Left cardiac atrium (tissue), 4 donors: ENCODE measurements at regions not wholly inside any gene's neighbourhood (a gene's known extent, or its start where the extent isn't known, plus 50 kb on each side); places are given as distances from the start of the nearest gene placed in this dataset.

Experiments
- ATAC-seq, 2 donors: fragments of 200-7000 bp; cut with Tn5 transposase; one replicate each; pipeline ENCODE4 v1.9.1; 2020; ENCODE audit warnings: mild to moderate bottlenecking in 2 of 2, moderate library complexity in 2 of 2
- DNase-seq: peaks from one replicate; pipeline ENCODE4 v3.0.0-alpha.2; 2020
- intact Hi-C, 2 donors: fragments of 100-400 bp; cut with DNase I; formaldehyde crosslinking; loops; one replicate each; pipeline versions ENCODE4 v1.14.1 to v1.15.1; 2022 to 2023
- donor health status: DM: no; HTN: yes; CAD: no.
- donor health status: DM: no; HTN: yes; CAD: no; lungs with severe emphysema.
- donor health status: DM: yes; HTN: yes; CAD: no.
- donor health status: Dilated cardiomyopathy.

- intact Hi-C loops = no loop called here
- DNase-seq (no peak), ATAC-seq (no peak)
These were observed 341.3 kb upstream of the RARB start for GRCh38 chr3:25086721-25087120.

DNA sequence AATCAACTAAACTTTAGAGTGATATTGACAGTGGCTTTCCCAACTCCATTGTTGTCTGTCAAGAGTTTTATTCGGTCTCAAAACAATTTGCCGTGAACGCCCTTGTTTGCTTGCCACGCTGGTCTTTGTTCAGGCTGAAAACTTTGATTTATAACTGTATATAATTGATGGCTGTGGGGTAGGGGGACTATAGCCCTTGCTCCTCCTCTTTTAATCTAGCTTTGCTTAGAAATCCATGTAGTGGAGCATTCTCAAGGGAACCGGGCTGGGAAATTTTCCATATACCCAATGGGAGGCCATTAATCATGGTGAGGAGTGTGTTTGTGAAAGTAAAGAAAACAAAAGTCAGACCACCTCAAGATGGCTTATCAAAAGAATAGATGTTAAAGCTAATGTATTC, 339.8 kb upstream of the RARB start:
- intact Hi-C loops = no loop called here
- ATAC-seq (no peak), DNase-seq (no peak)

GRCh38 chr3:25090698-25091453, 337.2 kb upstream of the RARB start:
- no peak for DNase-seq
- intact Hi-C loops = no loop called here
- ATAC-seq = no peak

GRCh38 chr3:25091934-25092333, 336.1 kb upstream of the RARB start:
- DNase-seq = no peak
- no peak for ATAC-seq
- intact Hi-C loops = no loop called here

DNA sequence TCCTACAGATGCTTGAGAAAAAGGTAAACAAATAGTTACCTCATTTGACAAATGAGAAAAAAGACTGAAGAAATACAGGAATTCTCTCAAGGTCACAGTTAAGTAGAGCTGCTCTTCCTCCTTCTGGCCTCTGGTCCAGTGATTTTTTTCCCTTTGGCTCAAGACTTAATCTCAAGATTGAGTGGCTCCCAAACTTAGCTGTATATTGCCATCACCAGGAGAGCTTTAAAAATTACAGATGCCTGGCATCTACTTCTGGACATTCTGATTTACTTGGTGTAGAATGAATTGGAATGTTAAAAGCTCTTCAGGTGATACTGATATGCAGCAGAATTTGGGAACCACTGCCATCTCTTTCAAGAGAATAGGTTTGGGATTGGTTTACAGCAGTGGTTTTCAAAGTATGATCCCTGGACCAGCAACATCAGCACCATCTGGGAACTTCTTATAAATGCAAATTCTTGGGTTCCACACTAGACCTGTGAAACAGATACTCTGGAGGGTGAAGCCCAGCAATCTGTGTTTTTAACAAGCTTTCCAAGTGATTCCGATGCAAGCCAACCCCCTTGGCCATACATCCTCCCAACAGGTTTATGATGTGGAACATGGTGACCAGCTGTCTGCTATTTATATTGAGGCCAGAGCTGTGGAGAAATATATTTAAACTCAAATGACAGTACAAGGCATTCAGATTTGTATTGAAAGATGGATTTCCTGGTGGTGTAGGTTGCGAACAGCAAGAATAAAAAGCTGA, 333.0 kb upstream of the RARB start:
- intact Hi-C loops = no loop called here
- DNase-seq (no peak), ATAC-seq (no peak)

GRCh38 chr3:25096536-25096935, 331.5 kb upstream of the RARB start:
- intact Hi-C loops = no loop called here
- ATAC-seq = no peak
- no peak for DNase-seq

GRCh38 chr3:25097023-25097422, 331.0 kb upstream of the RARB start:
- DNase-seq = no peak
- no peak for ATAC-seq
- intact Hi-C loops = no loop called here

GRCh38 chr3:25099666-25100065, 328.4 kb upstream of the RARB start:
- DNase-seq (no peak), ATAC-seq (no peak)
- intact Hi-C loops = no loop called here

GRCh38 chr3:25103391-25103790, 324.7 kb upstream of the RARB start:
- intact Hi-C loops = no loop called here
- ATAC-seq = no peak

GRCh38 chr3:25107918-25108617, 320.0 kb upstream of the RARB start:
- DNase-seq = no peak

More at GRCh38 chr3:25103391-25103790, 324.7 kb upstream of the RARB start:
- no peak for DNase-seq

GRCh38 chr3:25110642-25111041, 317.4 kb upstream of the RARB start:
- intact Hi-C loops = loop anchor here in 1 of 2 donors (10.0 kb wide), 1 partner anchor 314 kb away; the partner anchor contains the start of gene RARB
- ATAC-seq = no peak
- no peak for DNase-seq

More at GRCh38 chr3:25107918-25108617, 320.0 kb upstream of the RARB start:
- ATAC-seq = no peak
- intact Hi-C loops = no loop called here

GRCh38 chr3:25113891-25114290, 314.2 kb upstream of the RARB start:
- ATAC-seq = no peak
- intact Hi-C loops = loop anchor here in 1 of 2 donors (10.0 kb wide), 1 partner anchor 311 kb away; the partner anchor contains the start of gene RARB
- no peak for DNase-seq

DNA sequence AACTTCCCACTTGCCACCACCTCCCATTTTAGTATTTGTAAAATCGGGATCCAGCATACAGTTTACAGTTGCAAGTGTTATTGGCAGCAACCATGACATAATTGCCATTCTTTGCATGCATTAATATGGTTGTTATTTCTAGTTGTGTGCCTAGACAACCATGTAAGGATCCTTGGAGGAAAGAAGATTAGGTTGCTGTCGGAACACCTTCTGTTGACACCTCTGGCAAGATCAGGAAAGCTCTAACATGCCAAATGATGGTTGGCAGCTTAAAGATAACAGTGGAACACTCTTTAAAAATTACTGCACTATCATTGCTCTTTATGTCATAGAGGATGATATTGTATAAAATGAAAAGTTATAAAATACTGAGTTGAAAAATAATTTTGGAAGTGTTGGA, 313.5 kb upstream of the RARB start:
- peak in 1 of 2 donors; percentile 64 for ATAC-seq
- intact Hi-C loops = loop anchor here in 1 of 2 donors (10.0 kb wide), 1 partner anchor 310 kb away; the partner anchor contains the start of gene RARB
- no peak for DNase-seq

GRCh38 chr3:25117005-25117593, 311.0 kb upstream of the RARB start:
- intact Hi-C loops = loop anchor here in 1 of 2 donors (10.0 kb wide), 1 partner anchor 308 kb away; the partner anchor contains the start of gene RARB
- ATAC-seq (no peak), DNase-seq (no peak)

- ATAC-seq (no peak), DNase-seq (no peak)
- intact Hi-C loops = loop anchor here in 1 of 2 donors (10.0 kb wide), 1 partner anchor 305 kb away; the partner anchor contains the start of gene RARB
These were observed 308.4 kb upstream of the RARB start for GRCh38 chr3:25119682-25120081.

- intact Hi-C loops = no loop called here
- DNase-seq = no peak
- no peak for ATAC-seq
These were observed 307.4 kb upstream of the RARB start for GRCh38 chr3:25120665-25121064.

GRCh38 chr3:25125201-25125600, 302.9 kb upstream of the RARB start:
- intact Hi-C loops = no loop called here
- no peak for DNase-seq
- ATAC-seq = no peak

DNA sequence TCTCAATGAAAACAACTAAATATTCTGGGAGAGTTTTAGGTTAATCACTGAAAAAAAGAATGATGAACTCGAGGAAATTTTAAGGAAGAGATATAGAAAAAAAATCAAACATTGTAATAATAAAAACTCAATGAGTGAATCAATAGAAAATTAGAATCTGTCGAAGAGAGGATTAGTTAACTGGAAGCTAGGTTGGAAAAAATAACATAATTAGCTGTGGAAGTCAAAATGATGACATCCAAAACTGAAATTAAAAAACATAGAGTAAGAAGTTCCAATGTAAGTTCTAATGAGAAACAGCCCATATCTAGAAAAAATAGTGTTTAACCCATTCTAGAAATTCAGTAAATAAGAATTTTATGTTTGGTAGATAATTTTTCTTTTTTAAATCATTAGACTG, 299.3 kb upstream of the RARB start:
- DNase-seq (no peak), ATAC-seq (no peak)
- intact Hi-C loops = no loop called here
